ENCODE measurements at regions not wholly inside any gene's neighbourhood (a gene's known extent, or its start where the extent isn't known, plus 50 kb on each side); places are given as distances from the start of the nearest gene placed in this dataset.
A peak's percentile ranks its signal among the peaks of the same experiment; 100 is the strongest.

GRCh38 chr12:76198839-76199238, 114.4 kb upstream of the NAP1L1 start:
- Histone ChIP-seq H3K4me3 (ENCODE audit: insufficient read depth in 1 of 2, low read depth in 1 of 2, low read length in 2 of 2) (no peak overlapping the region), H3K14ac (ENCODE audit: low read length in 2 of 2) (no peak overlapping the region), H3K27ac (ENCODE audit: low read length, poor library complexity, severe bottlenecking) (no peak overlapping the region), H3K9me3 (ENCODE audit: control insufficient read depth, low read length) (peaks cover 53% of the 10 kb centered on the region), H3K4me1 (ENCODE audit: control insufficient read depth, insufficient read depth, low read depth, low read length) (no peaks in the 10 kb centered on the region), H4K8ac (ENCODE audit: low read length) (no peak overlapping the region), H3K9ac (ENCODE audit: low read length) (no peak overlapping the region), H3K79me1 (replicated peaks; ENCODE audit: low read length, poor library complexity, severe bottlenecking) (no peaks in the 10 kb centered on the region), H2BK5ac (ENCODE audit: low read depth, low read length, poor library complexity, severe bottlenecking) (no peak overlapping the region), H2AK5ac (ENCODE audit: low read length, severe bottlenecking) (no peak overlapping the region), H3K27me3 (ENCODE audit: control insufficient read depth in 1 of 2, insufficient read depth in 1 of 2, low read length in 2 of 2) (no peaks in the 10 kb centered on the region), H2BK12ac (ENCODE audit: low read length in 2 of 2) (peak overlapping the region in 1 of 2 experiments; percentile 79), H3K4me2 (ENCODE audit: low read length, poor library complexity, severe bottlenecking) (no peak overlapping the region), H3K23ac (ENCODE audit: low read length in 2 of 2) (no peak overlapping the region), H2BK15ac (ENCODE audit: low read depth, poor library complexity, severe bottlenecking) (no peak overlapping the region), H3K36me3 (ENCODE audit: control insufficient read depth in 1 of 2, insufficient read depth in 2 of 2, low read depth in 1 of 2, low read length in 2 of 2) (no peaks in the 10 kb centered on the region), H3K4ac (ENCODE audit: low read depth in 1 of 2, low read length in 2 of 2) (peak overlapping the region in 1 of 2 experiments; percentile 11), H2AFZ (ENCODE audit: low read depth, low read length) (no peak overlapping the region), H4K91ac (ENCODE audit: low read length) (no peak overlapping the region), H3K18ac (ENCODE audit: low read depth in 1 of 2, low read length in 2 of 2) (peak overlapping the region in 1 of 2 experiments; percentile 58), H2BK120ac (ENCODE audit: low read depth, low read length) (no peak overlapping the region)
- WGBS: 100% methylated on average over 1 of the region's 1 CpG
- DNase-seq: no peak

GRCh38 chr12:76197283-76197682, 112.8 kb upstream of the NAP1L1 start:
- WGBS: 91% methylated on average over 5 of the region's 5 CpGs
- DNase-seq: no peak
- Histone ChIP-seq H3K36me3 (ENCODE audit: control insufficient read depth in 1 of 2, insufficient read depth in 2 of 2, low read depth in 1 of 2, low read length in 2 of 2) (no peaks in the 10 kb centered on the region), H2AK5ac (ENCODE audit: low read length, severe bottlenecking) (no peak overlapping the region), H3K4ac (ENCODE audit: low read depth in 1 of 2, low read length in 2 of 2) (no peak overlapping the region), H3K27me3 (ENCODE audit: control insufficient read depth in 1 of 2, insufficient read depth in 1 of 2, low read length in 2 of 2) (no peaks in the 10 kb centered on the region), H2BK5ac (ENCODE audit: low read depth, low read length, poor library complexity, severe bottlenecking) (no peak overlapping the region), H2BK15ac (ENCODE audit: low read depth, poor library complexity, severe bottlenecking) (no peak overlapping the region), H2BK120ac (ENCODE audit: low read depth, low read length) (no peak overlapping the region), H4K8ac (ENCODE audit: low read length) (no peak overlapping the region), H3K23ac (ENCODE audit: low read length in 2 of 2) (no peak overlapping the region), H3K27ac (ENCODE audit: low read length, poor library complexity, severe bottlenecking) (no peak overlapping the region), H3K9ac (ENCODE audit: low read length) (no peak overlapping the region), H2BK12ac (ENCODE audit: low read length in 2 of 2) (peak overlapping the region in 1 of 2 experiments; percentile 81), H3K4me1 (ENCODE audit: control insufficient read depth, insufficient read depth, low read depth, low read length) (no peaks in the 10 kb centered on the region), H3K18ac (ENCODE audit: low read depth in 1 of 2, low read length in 2 of 2) (no peak overlapping the region), H3K14ac (ENCODE audit: low read length in 2 of 2) (no peak overlapping the region), H2AFZ (ENCODE audit: low read depth, low read length) (no peak overlapping the region), H3K4me2 (ENCODE audit: low read length, poor library complexity, severe bottlenecking) (no peak overlapping the region), H3K4me3 (ENCODE audit: insufficient read depth in 1 of 2, low read depth in 1 of 2, low read length in 2 of 2) (no peak overlapping the region), H3K79me1 (replicated peaks; ENCODE audit: low read length, poor library complexity, severe bottlenecking) (no peaks in the 10 kb centered on the region), H4K91ac (ENCODE audit: low read length) (peak overlapping the region; percentile 87), H3K9me3 (ENCODE audit: control insufficient read depth, low read length) (peaks cover 44% of the 10 kb centered on the region)

- Histone ChIP-seq H3K9me3 (ENCODE audit: control insufficient read depth, low read length) (peaks cover 40% of the 10 kb centered on the region), H2AFZ (ENCODE audit: low read depth, low read length) (no peak overlapping the region), H3K23ac (ENCODE audit: low read length in 2 of 2) (no peak overlapping the region), H4K8ac (ENCODE audit: low read length) (no peak overlapping the region), H2BK120ac (ENCODE audit: low read depth, low read length) (no peak overlapping the region), H3K27me3 (ENCODE audit: control insufficient read depth in 1 of 2, insufficient read depth in 1 of 2, low read length in 2 of 2) (no peaks in the 10 kb centered on the region), H3K4ac (ENCODE audit: low read depth in 1 of 2, low read length in 2 of 2) (no peak overlapping the region), H3K27ac (ENCODE audit: low read length, poor library complexity, severe bottlenecking) (no peak overlapping the region), H4K91ac (ENCODE audit: low read length) (no peak overlapping the region), H2BK12ac (ENCODE audit: low read length in 2 of 2) (no peak overlapping the region), H3K4me2 (ENCODE audit: low read length, poor library complexity, severe bottlenecking) (no peak overlapping the region), H2BK15ac (ENCODE audit: low read depth, poor library complexity, severe bottlenecking) (no peak overlapping the region), H3K18ac (ENCODE audit: low read depth in 1 of 2, low read length in 2 of 2) (no peak overlapping the region), H3K4me1 (ENCODE audit: control insufficient read depth, insufficient read depth, low read depth, low read length) (no peaks in the 10 kb centered on the region), H3K4me3 (ENCODE audit: insufficient read depth in 1 of 2, low read depth in 1 of 2, low read length in 2 of 2) (no peak overlapping the region), H3K79me1 (replicated peaks; ENCODE audit: low read length, poor library complexity, severe bottlenecking) (no peaks in the 10 kb centered on the region), H2BK5ac (ENCODE audit: low read depth, low read length, poor library complexity, severe bottlenecking) (no peak overlapping the region), H2AK5ac (ENCODE audit: low read length, severe bottlenecking) (no peak overlapping the region), H3K36me3 (ENCODE audit: control insufficient read depth in 1 of 2, insufficient read depth in 2 of 2, low read depth in 1 of 2, low read length in 2 of 2) (no peaks in the 10 kb centered on the region), H3K9ac (ENCODE audit: low read length) (no peak overlapping the region), H3K14ac (ENCODE audit: low read length in 2 of 2) (no peak overlapping the region)
- no peak for DNase-seq
- WGBS: 100% methylated on average over 1 of the region's 1 CpG
These were observed 111.4 kb upstream of the NAP1L1 start for GRCh38 chr12:76195920-76196319.

GRCh38 chr12:76194724-76195123, 110.2 kb upstream of the NAP1L1 start:
- no peak overlapping the region for H4K8ac ChIP-seq (ENCODE audit: low read length)
- no peak overlapping the region for H2BK15ac ChIP-seq (ENCODE audit: low read depth, poor library complexity, severe bottlenecking)
- no peak overlapping the region for H3K4me3 ChIP-seq (ENCODE audit: insufficient read depth in 1 of 2, low read depth in 1 of 2, low read length in 2 of 2)
- no peaks in the 10 kb centered on the region for H3K79me1 ChIP-seq (replicated peaks; ENCODE audit: low read length, poor library complexity, severe bottlenecking)
- no peak overlapping the region for H2BK120ac ChIP-seq (ENCODE audit: low read depth, low read length)
- no peak overlapping the region for H2AK5ac ChIP-seq (ENCODE audit: low read length, severe bottlenecking)
- DNase-seq: no peak
- H3K9ac ChIP-seq (ENCODE audit: low read length): no peak overlapping the region
- H2BK12ac ChIP-seq (ENCODE audit: low read length in 2 of 2): no peak overlapping the region
- no peak overlapping the region for H3K27ac ChIP-seq (ENCODE audit: low read length, poor library complexity, severe bottlenecking)
- H3K18ac ChIP-seq (ENCODE audit: low read depth in 1 of 2, low read length in 2 of 2): no peak overlapping the region
- H3K36me3 ChIP-seq (ENCODE audit: control insufficient read depth in 1 of 2, insufficient read depth in 2 of 2, low read depth in 1 of 2, low read length in 2 of 2): no peaks in the 10 kb centered on the region
- H2AFZ ChIP-seq (ENCODE audit: low read depth, low read length): no peak overlapping the region
- no peaks in the 10 kb centered on the region for H3K27me3 ChIP-seq (ENCODE audit: control insufficient read depth in 1 of 2, insufficient read depth in 1 of 2, low read length in 2 of 2)
- no peak overlapping the region for H2BK5ac ChIP-seq (ENCODE audit: low read depth, low read length, poor library complexity, severe bottlenecking)
- peaks cover 1% of the 10 kb centered on the region for H3K4me1 ChIP-seq (ENCODE audit: control insufficient read depth, insufficient read depth, low read depth, low read length)
- H3K14ac ChIP-seq (ENCODE audit: low read length in 2 of 2): no peak overlapping the region
- no peak overlapping the region for H3K23ac ChIP-seq (ENCODE audit: low read length in 2 of 2)
- H3K4ac ChIP-seq (ENCODE audit: low read depth in 1 of 2, low read length in 2 of 2): no peak overlapping the region
- H4K91ac ChIP-seq (ENCODE audit: low read length): no peak overlapping the region
- no peak overlapping the region for H3K4me2 ChIP-seq (ENCODE audit: low read length, poor library complexity, severe bottlenecking)
- peaks cover 29% of the 10 kb centered on the region for H3K9me3 ChIP-seq (ENCODE audit: control insufficient read depth, low read length)

Data from mesenchymal stem cell (in vitro differentiated cells and primary cell).